KMS-11 (cell line): ENCODE measurements at regions not wholly inside any gene's neighbourhood (a gene's known extent, or its start where the extent isn't known, plus 50 kb on each side); places are given as distances from the start of the nearest gene placed in this dataset.
"Not testable (repeated sequence)": the region's sequence is repeated elsewhere in the genome, so short reads cannot be mapped to it uniquely, and the experiment has no call there.

Experiments used
- H2AFZ ChIP-seq: fragments of 200-600 bp; sonication (generic); 2 replicates; pipeline ENCODE4 v1.6.1; 2016; ENCODE audit warnings: antibody characterized with exemption, mixed run types, low read depth
- H3K27ac ChIP-seq: fragments of 200-600 bp; sonication (generic); 2 replicates; pipeline ENCODE4 v1.6.1; 2016; ENCODE audit warnings: mild to moderate bottlenecking, mixed run types
- H3K27me3 ChIP-seq: fragments of 200-600 bp; sonication (generic); 2 replicates; pipeline ENCODE4 v1.6.1; 2017; ENCODE audit warnings: mild to moderate bottlenecking, low read depth, mixed run types, moderate library complexity; ENCODE audit not compliant: insufficient read depth
- H3K36me3 ChIP-seq: fragments of 200-600 bp; sonication (generic); 2 replicates; pipeline ENCODE4 v1.6.1; 2017; ENCODE audit warnings: mild to moderate bottlenecking, mixed run types; ENCODE audit not compliant: insufficient read depth
- H3K4me1 ChIP-seq: fragments of 200-600 bp; sonication (generic); 2 replicates; pipeline ENCODE4 v1.6.1; 2016; ENCODE audit warnings: mild to moderate bottlenecking, low read depth, mixed run types; ENCODE audit not compliant: poor library complexity, severe bottlenecking
- H3K4me2 ChIP-seq: fragments of 200-600 bp; sonication (generic); 2 replicates; pipeline ENCODE4 v1.7.0; 2016; ENCODE audit warnings: mild to moderate bottlenecking, mixed run types
- H3K4me3 ChIP-seq: fragments of 200-600 bp; sonication (generic); IDR thresholded peaks from 2 replicates; pipeline ENCODE4 v1.6.1; 2017; ENCODE audit warnings: low read depth, low read length, mixed read lengths; ENCODE audit not compliant: insufficient read depth
- H3K79me2 ChIP-seq: fragments of 200-600 bp; sonication (generic); 2 replicates; pipeline ENCODE4 v1.6.1; 2016; ENCODE audit warnings: low read depth, mixed run types; ENCODE audit not compliant: insufficient read depth
- H3K9ac ChIP-seq: fragments of 200-600 bp; sonication (generic); 2 replicates; pipeline ENCODE4 v1.6.1; 2016; ENCODE audit warnings: mild to moderate bottlenecking, mixed run types
- H4K20me1 ChIP-seq: fragments of 200-600 bp; sonication (generic); 2 replicates; pipeline ENCODE4 v1.6.1; 2016; ENCODE audit warnings: mild to moderate bottlenecking, mixed run types; ENCODE audit not compliant: insufficient read depth
- TF ChIP-seq, protein P1 (sequence below): fragments of 200-600 bp; sonication (generic); conservative IDR thresholded peaks from 2 replicates; pipeline ENCODE4 v1.6.1; 2017; ENCODE audit warnings: low read depth, mild to moderate bottlenecking, antibody characterized with exemption, low read length, moderate library complexity, mixed read lengths

DNA sequence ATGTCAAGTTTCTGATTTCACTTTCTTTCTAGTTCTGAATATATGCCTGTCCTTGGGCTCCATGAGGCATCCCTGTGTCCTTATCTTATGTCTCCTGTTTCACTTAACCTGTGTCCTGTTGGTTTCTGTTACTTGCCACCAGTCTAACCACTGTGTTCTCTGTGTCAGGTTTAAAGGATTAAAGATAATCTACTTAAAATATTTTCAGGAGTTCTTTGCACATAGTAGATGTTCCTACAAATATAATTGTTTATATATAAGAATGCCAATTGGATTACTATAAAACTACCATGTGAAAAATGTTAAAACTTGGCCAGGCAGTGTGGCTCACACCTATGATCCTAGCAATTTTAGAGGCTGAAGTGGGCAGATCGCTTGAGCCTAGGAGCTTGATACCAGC, 406.4 kb downstream of the CCER1 start:
- TF ChIP-seq, protein P1, sequence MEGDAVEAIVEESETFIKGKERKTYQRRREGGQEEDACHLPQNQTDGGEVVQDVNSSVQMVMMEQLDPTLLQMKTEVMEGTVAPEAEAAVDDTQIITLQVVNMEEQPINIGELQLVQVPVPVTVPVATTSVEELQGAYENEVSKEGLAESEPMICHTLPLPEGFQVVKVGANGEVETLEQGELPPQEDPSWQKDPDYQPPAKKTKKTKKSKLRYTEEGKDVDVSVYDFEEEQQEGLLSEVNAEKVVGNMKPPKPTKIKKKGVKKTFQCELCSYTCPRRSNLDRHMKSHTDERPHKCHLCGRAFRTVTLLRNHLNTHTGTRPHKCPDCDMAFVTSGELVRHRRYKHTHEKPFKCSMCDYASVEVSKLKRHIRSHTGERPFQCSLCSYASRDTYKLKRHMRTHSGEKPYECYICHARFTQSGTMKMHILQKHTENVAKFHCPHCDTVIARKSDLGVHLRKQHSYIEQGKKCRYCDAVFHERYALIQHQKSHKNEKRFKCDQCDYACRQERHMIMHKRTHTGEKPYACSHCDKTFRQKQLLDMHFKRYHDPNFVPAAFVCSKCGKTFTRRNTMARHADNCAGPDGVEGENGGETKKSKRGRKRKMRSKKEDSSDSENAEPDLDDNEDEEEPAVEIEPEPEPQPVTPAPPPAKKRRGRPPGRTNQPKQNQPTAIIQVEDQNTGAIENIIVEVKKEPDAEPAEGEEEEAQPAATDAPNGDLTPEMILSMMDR: no peak
- Histone ChIP-seq H3K79me2 (no peaks in the 10 kb centered on the region), H3K9ac (no peak overlapping the region), H3K27me3 (no peaks in the 10 kb centered on the region), H3K4me3 (no peak overlapping the region), H3K4me1 (no peaks in the 10 kb centered on the region), H3K27ac (no peak overlapping the region), H3K36me3 (no peaks in the 10 kb centered on the region), H3K4me2 (no peak overlapping the region), H2AFZ (no peak overlapping the region), H4K20me1 (no peaks in the 10 kb centered on the region)

DNA sequence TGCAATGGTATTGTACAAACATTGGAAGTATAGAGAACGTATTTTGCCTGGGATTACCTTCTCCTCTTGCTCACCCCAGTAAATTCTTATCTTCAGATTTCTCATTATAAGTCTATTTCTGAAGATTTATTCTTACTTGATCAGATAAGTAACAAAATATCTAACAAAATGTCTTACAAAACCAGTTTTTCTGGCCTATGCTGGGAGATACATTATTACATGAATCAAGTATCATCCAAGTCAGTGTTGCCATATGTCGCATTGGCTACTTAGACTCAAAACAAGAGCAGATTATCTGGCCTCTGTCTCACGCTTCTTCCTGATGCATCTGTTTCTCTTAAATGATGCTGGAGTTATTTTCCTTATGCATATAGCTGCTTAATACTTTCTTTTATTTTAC, 408.5 kb downstream of the CCER1 start:
- no peak overlapping the region for H3K4me2 ChIP-seq
- no peak overlapping the region for H3K9ac ChIP-seq
- H3K4me1 ChIP-seq: no peaks in the 10 kb centered on the region
- TF ChIP-seq, protein P1: no peak
- H3K27me3 ChIP-seq: no peaks in the 10 kb centered on the region
- no peaks in the 10 kb centered on the region for H3K79me2 ChIP-seq
- no peaks in the 10 kb centered on the region for H3K36me3 ChIP-seq
- H2AFZ ChIP-seq: no peak overlapping the region
- no peak overlapping the region for H3K27ac ChIP-seq
- no peak overlapping the region for H3K4me3 ChIP-seq
- H4K20me1 ChIP-seq: no peaks in the 10 kb centered on the region

DNA sequence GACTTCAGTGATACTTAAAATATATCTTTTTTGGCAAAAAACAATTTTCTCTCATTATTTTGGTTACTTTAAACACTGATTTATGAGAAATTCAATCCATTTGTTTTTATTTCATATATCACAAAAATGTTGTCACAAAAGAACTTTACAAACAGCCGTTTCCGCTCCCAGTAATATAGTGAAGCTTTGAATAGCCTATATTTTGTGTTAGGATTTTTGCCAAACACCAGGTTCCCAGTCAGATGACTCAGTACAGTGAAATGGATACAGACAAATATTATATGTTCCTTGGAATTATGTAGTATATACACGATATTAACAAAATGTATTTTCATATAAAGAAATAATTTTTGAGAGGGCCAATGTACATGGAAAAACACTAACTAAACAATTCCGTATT, 411.1 kb downstream of the CCER1 start:
- Histone ChIP-seq H3K36me3 (no peaks in the 10 kb centered on the region), H4K20me1 (no peaks in the 10 kb centered on the region), H3K4me2 (no peak overlapping the region), H3K79me2 (no peaks in the 10 kb centered on the region), H3K4me1 (no peaks in the 10 kb centered on the region), H3K9ac (no peak overlapping the region), H3K27ac (no peak overlapping the region), H2AFZ (no peak overlapping the region), H3K4me3 (no peak overlapping the region), H3K27me3 (no peaks in the 10 kb centered on the region)
- TF ChIP-seq, protein P1: no peak

DNA sequence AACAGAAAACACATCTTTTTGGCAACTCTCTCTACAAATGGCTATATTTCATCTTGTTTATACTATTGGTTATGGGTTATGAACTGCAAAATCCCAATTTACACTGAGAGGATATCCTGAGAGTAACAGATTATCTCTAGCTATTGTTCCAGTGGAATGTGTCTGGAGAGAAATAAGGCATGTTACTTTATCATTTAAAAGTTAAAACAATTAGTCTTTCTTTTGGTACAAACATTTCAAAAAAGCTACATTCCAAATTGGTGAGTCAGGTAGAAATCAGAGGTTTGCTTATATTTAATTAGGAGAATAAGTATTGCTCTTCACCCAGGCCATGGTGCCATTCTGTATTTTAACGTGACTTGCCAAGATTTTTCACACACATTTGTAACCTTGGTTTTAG, 411.6 kb downstream of the CCER1 start:
- Histone ChIP-seq H4K20me1 (no peaks in the 10 kb centered on the region), H3K4me1 (no peaks in the 10 kb centered on the region), H3K36me3 (no peaks in the 10 kb centered on the region), H2AFZ (no peak overlapping the region), H3K27ac (no peak overlapping the region), H3K9ac (no peak overlapping the region), H3K4me2 (no peak overlapping the region), H3K4me3 (no peak overlapping the region), H3K79me2 (no peaks in the 10 kb centered on the region), H3K27me3 (no peaks in the 10 kb centered on the region)
- TF ChIP-seq, protein P1: no peak

DNA sequence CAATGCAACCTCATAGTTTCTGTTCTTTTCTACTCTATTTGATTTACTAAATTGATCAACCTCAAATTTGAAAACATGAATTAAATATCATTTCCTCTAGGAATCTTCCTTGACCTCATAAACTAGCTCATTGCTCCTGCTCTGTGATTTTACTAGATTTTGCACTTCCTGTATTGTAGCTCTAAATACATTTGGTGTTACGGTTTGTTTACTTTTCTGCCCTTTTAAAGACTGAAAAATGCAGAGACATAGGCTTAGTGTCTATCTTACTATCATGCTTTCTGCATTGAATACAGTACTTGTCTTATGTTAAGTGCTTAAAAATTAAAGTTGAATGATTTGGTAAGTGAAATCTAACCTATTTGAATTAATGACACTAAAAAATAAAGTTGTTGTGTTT, 412.1 kb downstream of the CCER1 start:
- H3K4me2 ChIP-seq, H4K20me1 ChIP-seq, H3K27ac ChIP-seq, H3K4me3 ChIP-seq, H3K27me3 ChIP-seq, H3K9ac ChIP-seq, H3K36me3 ChIP-seq, H3K4me1 ChIP-seq, H2AFZ ChIP-seq, H3K79me2 ChIP-seq: not testable (repeated sequence)

DNA sequence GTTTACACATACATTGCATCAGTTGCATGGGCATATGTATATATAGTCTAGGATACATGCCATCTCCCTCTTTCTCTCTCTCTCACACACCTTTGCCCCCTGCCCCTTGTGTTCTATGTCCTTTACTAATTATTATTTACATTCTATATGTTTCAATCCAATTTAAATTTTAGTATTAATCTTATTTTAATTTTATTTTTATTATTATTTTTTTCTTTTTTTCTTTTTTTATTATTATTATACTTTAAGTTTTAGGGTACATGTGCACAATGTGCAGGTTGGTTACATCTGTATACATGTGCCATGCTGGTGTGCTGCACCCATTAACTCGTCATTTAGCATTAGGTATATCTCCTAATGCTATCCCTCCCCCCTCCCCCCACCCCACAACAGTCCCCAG, 421.1 kb downstream of the CCER1 start:
- H3K27me3 ChIP-seq, H3K36me3 ChIP-seq, H3K4me3 ChIP-seq, H3K79me2 ChIP-seq, H4K20me1 ChIP-seq, H2AFZ ChIP-seq, H3K4me1 ChIP-seq, H3K4me2 ChIP-seq, H3K27ac ChIP-seq, H3K9ac ChIP-seq: not testable (repeated sequence)
